DMS53 treated with DMSO at 0.1 percent for 48 hours (cell line): ENCODE measurements at regions not wholly inside any gene's neighbourhood (a gene's known extent, or its start where the extent isn't known, plus 50 kb on each side); places are given as distances from the start of the nearest gene placed in this dataset.
"Not testable (repeated sequence)": the region's sequence is repeated elsewhere in the genome, so short reads cannot be mapped to it uniquely, and the experiment has no call there.

Experiments
- DNase-seq: peaks from one replicate; lab custom pipeline; 2025; ENCODE audit not compliant: unreplicated experiment; lab: John Stamatoyannopoulos, UW

GRCh38 chr12:75685617-75686225 lies 174.3 kb upstream of the KRR1 start:
- no peak for DNase-seq

GRCh38 chr12:75684678-75685616 lies 173.5 kb upstream of the KRR1 start:
- no peak for DNase-seq

DNA sequence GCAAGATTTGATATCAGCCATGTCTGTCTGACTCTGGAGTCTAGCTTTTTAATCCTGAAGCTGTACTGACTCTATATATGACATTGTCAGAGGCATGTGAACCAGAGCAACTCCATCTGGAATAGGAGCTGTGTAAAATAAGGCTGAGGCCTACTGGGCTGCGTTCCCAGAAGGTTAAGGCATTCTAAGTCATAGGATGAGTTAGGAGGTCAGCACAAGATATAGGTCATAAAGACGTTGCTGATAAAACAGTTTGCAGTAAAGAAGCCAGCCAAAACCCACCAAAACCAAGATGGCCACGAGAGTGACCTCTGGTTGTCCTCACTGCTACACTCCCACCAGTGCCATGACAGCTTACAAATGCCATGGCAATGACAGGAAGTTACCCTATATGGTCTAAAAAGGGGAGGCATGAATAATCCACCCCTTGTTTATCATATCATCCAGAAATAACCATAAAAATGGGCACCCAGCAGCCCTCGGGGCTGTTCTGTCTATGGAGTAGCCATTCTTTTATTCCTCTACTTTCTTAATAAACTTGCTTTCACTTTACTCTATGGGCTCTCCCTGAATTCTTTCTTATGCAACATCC lies 172.7 kb upstream of the KRR1 start:
- DNase-seq, result not testable (repeated sequence)

- DNase-seq, result no peak
Observed at GRCh38 chr12:75683220-75683619, 171.8 kb upstream of the KRR1 start.

DNA sequence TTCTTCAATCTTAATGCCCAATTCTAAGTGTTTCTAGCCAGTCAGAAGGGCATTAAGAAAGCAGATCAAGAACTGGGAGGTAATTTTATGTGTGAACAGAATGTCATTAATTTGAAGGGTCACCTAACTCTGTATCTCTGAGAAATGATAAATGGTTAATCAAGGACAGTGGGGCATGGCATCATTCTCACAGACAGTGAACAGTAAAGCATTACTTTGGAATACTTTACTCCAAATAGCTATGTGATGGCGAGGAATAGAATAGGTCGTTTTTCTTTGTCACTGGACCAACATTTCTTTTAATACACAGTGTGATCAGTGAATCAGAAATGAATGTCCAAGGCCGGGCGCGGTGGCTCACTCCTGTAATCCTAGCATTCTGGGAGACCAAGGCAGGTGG lies 166.1 kb upstream of the KRR1 start:
- DNase-seq, result no peak

DNA sequence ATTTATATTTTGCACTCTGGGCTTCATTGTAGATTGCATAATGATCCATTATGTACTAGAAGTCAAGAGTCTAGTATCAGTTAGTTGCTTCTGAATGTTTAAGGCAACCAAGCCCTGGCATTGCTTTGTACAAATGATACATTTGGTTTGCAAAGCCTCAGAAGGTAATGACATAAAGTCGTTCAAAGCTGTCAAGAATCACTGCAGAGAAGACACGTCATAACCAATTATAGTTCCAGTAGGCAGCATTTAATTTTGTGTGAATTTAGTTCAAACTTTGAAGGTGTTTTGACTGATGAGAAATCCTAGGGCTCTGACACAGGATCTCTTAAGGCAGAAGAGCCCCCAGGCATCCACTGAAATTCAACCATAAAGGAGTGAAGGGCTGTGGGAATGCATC lies 163.0 kb upstream of the KRR1 start:
- DNase-seq, result no peak

DNA sequence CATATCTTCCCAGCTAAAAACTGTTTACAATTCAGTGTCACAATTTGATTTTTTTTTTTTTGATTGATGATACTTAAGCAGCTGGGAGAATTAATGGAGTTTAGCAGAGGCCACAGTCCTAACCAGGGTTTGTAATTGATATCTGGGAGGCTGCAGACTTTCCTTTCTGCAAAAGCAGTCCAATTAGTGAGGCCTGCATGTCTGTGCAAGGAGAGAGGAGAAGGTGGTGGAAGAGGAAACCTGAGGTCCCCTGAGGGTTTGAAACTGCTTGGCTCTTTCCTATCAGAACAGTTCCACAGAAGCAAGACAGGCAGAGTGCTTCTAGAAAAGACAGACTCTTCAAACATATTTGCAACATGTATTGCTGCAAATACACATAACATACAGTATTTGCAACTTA lies 160.8 kb upstream of the KRR1 start:
- no peak for DNase-seq

GRCh38 chr12:75670216-75670615 lies 158.8 kb upstream of the KRR1 start:
- DNase-seq, result no peak

GRCh38 chr12:75666939-75667334 lies 155.5 kb upstream of the KRR1 start:
- no peak for DNase-seq

DNA sequence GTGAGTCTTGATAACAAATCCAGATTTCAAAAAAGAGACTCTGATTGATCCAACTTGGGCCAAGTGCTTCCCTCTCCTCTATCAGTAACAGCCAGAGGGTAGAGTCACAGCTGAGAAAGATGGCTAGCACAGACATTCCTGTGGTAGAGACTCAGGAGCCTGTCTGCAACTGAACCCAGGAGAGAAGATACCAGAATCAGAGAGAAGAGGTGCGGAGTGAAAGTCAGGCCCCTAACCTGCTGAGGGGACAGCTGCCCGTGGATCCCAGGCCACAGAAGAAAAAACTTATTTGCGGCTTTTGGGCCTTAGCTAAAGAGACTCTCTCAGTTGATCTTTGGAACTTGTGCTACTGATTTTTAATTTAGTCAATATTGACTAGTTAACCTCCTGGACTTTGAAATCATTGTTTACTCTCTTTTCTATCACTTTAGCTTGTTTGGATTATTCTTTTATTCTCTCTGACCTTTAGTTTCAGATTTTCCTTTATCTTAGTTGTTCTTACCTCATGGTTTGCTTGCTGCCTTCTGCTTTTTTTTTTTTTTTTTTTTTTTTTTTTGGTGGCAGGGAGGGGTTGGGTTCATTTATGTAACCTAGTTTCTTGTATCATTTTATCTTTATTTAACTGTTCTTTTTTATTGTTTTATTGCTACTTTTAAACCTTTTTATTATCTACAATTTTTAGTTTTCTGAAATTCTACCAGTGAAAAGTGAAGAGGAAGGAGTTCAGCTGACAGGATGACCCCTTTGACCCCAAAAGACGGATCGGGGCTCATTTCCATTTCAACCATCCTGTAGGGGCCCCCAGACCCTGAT lies 154.9 kb upstream of the KRR1 start:
- DNase-seq, result peak; percentile 9

DNA sequence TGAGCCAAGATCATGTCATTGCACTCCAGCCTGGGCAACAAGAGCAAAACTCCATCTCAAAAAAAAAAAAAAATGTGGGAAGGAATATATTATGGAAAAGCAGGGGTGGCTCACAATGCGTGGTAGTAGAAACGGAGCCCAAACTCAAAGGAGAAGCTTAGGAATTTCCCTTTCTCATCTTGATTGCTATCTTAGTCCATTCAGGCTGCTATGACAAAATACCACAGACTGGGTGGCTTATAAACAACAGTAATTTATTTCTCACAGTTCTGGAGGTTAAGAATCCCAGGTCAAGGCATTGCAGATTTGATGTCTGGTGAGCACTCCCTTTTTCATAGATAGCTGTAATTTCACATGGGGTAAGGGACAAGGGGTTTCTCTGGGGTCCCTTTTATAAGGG lies 153.8 kb upstream of the KRR1 start:
- no peak for DNase-seq

GRCh38 chr12:75662511-75663159 lies 151.2 kb upstream of the KRR1 start:
- no peak for DNase-seq

- DNase-seq, result no peak
Observed at GRCh38 chr12:75661908-75662307, 150.5 kb upstream of the KRR1 start.

DNA sequence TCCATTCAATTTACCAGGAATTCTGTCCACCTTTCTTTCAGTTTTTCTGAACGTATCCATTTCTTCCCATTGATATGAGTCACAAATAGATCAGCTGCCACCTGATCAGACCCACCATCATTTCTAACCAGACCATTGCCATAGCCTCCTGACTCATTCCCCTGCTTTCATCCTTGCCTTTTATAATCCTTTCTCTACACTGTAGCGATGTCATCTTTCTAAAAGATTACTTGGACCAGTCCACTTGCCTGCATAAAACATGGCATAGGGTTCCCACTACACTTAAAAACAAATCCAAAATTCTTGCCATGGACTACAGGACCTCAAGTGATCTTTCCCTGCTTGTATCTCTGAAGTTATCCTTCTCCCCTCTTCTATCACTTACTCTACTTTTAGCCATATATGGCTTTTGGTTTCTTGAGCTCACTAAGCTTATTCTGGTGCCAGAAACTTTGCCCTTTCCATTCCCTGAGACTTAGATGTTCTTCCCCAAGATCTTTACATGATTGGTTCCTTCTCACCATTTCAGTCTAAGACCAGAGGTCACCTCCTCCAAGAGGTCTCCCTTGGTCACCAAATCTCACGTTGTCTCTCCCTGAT lies 149.5 kb upstream of the KRR1 start:
- DNase-seq, result no peak

- no peak for DNase-seq
Observed at GRCh38 chr12:75660107-75660530, 148.7 kb upstream of the KRR1 start.

- peak; percentile 80 for DNase-seq
Observed at GRCh38 chr12:75658901-75659823, 147.8 kb upstream of the KRR1 start.

DNA sequence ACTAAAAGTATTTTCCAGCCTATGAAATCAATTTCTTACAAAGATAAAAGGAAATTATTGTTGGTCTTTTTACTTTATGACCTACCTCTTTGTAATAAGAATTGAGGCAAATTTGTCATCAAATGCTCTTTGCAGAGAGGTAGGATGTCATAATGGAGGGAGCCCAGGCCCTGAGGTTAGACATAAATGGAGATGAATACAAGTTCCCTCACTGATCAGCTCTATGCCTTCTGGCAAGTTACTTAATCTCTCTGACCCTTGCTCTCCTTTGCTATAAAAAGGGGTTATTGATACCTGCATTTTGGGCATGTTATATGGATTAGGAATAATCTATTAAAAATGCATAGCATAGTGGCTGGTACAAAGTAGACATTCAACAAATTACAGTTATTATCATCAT lies 146.9 kb upstream of the KRR1 start:
- no peak for DNase-seq

DNA sequence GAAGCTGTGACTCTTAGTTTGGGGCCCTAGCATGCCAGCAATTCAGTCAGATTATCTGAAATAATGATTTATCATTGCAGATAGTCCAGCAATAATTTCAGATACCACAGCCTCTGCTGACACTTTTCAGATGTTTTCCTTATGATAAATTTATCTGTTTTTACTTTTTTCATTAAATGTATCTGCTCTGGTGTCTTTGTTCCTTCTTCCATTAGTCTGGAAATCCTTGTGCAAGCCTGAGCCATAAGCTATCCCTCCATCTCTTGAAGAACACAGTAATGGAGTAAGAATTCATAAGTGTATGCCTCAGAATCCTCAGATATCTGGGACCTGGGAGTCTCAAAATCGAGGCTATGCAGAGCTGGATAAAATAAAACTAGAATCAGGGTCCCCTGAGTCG lies 146.4 kb upstream of the KRR1 start:
- no peak for DNase-seq

DNA sequence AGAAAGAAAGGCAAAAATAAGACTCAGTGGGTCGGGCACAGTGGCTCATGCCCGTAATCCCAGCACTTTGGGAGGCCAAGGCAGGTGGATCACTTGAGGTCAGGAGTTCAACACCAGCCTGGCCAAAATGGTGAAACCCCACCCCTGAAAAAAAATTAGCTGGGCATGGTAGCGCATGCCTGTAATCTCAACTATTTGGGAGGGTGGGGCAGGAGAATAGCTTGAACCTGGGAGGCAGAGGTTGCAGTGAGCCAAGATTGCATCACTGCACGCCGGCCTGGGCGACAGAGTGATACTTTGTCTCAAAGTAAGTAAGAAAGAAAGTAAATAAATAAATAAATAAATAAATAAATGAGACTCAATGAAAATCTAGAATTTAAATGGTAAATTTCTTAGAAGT lies 145.9 kb upstream of the KRR1 start:
- DNase-seq, result not testable (repeated sequence)
